ENCODE measurements at regions not wholly inside any gene's neighbourhood (a gene's known extent, or its start where the extent isn't known, plus 50 kb on each side); places are given as distances from the start of the nearest gene placed in this dataset.

DNA sequence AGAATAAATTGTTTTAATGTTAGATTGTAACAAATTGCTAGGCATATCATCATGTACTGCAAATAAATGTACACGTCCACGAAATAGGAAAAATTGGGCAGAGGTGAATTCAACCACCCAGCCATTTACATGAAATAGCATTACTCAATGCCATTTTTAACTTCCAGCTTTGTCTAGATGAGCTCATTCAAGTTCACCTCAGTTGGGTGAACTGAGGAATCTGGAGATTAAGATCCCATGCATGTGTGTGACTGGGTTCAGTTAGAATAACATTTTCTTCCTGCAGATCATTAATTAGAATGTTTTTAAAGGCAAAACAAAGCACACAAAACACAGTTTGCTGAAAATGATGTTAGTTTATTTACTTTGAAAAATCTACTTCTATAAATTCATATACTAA lies 767.8 kb upstream of the GOLIM4 start:
- TF ChIP-seq, protein P1, sequence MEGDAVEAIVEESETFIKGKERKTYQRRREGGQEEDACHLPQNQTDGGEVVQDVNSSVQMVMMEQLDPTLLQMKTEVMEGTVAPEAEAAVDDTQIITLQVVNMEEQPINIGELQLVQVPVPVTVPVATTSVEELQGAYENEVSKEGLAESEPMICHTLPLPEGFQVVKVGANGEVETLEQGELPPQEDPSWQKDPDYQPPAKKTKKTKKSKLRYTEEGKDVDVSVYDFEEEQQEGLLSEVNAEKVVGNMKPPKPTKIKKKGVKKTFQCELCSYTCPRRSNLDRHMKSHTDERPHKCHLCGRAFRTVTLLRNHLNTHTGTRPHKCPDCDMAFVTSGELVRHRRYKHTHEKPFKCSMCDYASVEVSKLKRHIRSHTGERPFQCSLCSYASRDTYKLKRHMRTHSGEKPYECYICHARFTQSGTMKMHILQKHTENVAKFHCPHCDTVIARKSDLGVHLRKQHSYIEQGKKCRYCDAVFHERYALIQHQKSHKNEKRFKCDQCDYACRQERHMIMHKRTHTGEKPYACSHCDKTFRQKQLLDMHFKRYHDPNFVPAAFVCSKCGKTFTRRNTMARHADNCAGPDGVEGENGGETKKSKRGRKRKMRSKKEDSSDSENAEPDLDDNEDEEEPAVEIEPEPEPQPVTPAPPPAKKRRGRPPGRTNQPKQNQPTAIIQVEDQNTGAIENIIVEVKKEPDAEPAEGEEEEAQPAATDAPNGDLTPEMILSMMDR (IDR thresholded peaks at IDR 0.05; ENCODE audit: insufficient read depth, low read length): no peak
- no peak for TF ChIP-seq GABPA (IDR thresholded peaks at IDR 0.05; ENCODE audit: low read depth)
- TF ChIP-seq, protein P2, sequence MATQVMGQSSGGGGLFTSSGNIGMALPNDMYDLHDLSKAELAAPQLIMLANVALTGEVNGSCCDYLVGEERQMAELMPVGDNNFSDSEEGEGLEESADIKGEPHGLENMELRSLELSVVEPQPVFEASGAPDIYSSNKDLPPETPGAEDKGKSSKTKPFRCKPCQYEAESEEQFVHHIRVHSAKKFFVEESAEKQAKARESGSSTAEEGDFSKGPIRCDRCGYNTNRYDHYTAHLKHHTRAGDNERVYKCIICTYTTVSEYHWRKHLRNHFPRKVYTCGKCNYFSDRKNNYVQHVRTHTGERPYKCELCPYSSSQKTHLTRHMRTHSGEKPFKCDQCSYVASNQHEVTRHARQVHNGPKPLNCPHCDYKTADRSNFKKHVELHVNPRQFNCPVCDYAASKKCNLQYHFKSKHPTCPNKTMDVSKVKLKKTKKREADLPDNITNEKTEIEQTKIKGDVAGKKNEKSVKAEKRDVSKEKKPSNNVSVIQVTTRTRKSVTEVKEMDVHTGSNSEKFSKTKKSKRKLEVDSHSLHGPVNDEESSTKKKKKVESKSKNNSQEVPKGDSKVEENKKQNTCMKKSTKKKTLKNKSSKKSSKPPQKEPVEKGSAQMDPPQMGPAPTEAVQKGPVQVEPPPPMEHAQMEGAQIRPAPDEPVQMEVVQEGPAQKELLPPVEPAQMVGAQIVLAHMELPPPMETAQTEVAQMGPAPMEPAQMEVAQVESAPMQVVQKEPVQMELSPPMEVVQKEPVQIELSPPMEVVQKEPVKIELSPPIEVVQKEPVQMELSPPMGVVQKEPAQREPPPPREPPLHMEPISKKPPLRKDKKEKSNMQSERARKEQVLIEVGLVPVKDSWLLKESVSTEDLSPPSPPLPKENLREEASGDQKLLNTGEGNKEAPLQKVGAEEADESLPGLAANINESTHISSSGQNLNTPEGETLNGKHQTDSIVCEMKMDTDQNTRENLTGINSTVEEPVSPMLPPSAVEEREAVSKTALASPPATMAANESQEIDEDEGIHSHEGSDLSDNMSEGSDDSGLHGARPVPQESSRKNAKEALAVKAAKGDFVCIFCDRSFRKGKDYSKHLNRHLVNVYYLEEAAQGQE (IDR thresholded peaks at IDR 0.05; ENCODE audit: insufficient replicate concordance, low read depth): no peak
- TF ChIP-seq SPI1 (IDR thresholded peaks at IDR 0.05; ENCODE audit: borderline replicate concordance, low read depth): no peak

Measured in HL-60 (cell line).